NT2/D1 (cell line): ENCODE measurements at regions not wholly inside any gene's neighbourhood (a gene's known extent, or its start where the extent isn't known, plus 50 kb on each side); places are given as distances from the start of the nearest gene placed in this dataset.

Experiments
- YY1 ChIP-seq: IDR thresholded peaks from 2 replicates; pipeline ENCODE4 v1.6.1; 2011; ENCODE audit not compliant: insufficient read length, insufficient read depth
- ZNF274 ChIP-seq: IDR thresholded peaks from 2 replicates; pipeline ENCODE4 v1.6.1; 2011; ENCODE audit warnings: mild to moderate bottlenecking, low read depth, low read length

DNA sequence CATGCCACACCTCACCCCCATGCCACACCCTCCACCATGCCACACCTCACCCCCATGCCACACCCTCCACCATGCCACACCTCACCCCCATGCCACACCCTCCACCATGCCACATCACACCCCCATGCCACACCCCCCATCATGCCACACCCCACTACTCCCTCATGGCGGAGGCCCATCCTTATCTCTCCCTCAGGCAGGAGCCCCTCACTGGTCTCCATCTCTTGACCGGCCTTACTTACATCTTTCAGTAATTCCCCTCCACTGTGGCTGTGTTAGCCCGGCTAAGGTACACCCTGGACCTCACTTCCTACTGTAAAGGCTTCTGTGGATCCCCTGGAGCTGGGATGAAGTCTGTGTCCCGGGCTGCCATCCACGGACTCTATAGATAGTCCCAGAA lies 102.0 kb downstream of the OLFM1 start:
- TF ChIP-seq YY1: no peak
- TF ChIP-seq ZNF274: no peak
